Activated CD8-positive, alpha-beta memory T cell treated with anti-CD3 and anti-CD28 coated beads for 36 hours (primary cell): ENCODE measurements at regions not wholly inside any gene's neighbourhood (a gene's known extent, or its start where the extent isn't known, plus 50 kb on each side); places are given as distances from the start of the nearest gene placed in this dataset.

Experiments
- CTCF ChIA-PET: fragments of 350-600 bp; sonication (Branson Sonifier 250); formaldehyde crosslinking; loops from one replicate; lab custom pipeline; 2021; ENCODE audit warnings: antibody characterized with exemption; lab: Charles Lee
- POLR2A ChIA-PET: fragments of 350-600 bp; sonication (Branson Sonifier 250); formaldehyde crosslinking; loops from one replicate; lab custom pipeline; 2021; ENCODE audit warnings: antibody characterized with exemption; lab: Charles Lee

- ChIA-PET CTCF (interaction anchor here (0.6 kb wide), 1 partner anchor 947 kb away, joined by 3 read pairs; no protein-coding TSS in a partner anchor), POLR2A (no interaction called here)
Observed at GRCh38 chr21:35641271-35642016, 418.9 kb downstream of the SETD4 start.

GRCh38 chr21:35637431-35637830 is 422.9 kb downstream of the SETD4 start:
- CTCF ChIA-PET: no interaction called here

GRCh38 chr21:35635994-35636393 is 424.3 kb downstream of the SETD4 start:
- ChIA-PET CTCF (no interaction called here), POLR2A (no interaction called here)

More at GRCh38 chr21:35637431-35637830, 422.9 kb downstream of the SETD4 start:
- POLR2A ChIA-PET: no interaction called here

GRCh38 chr21:35635261-35635660 is 425.1 kb downstream of the SETD4 start:
- ChIA-PET POLR2A (no interaction called here), CTCF (no interaction called here)

- ChIA-PET CTCF (no interaction called here), POLR2A (no interaction called here)
Observed at GRCh38 chr21:35633501-35633900, 426.8 kb downstream of the SETD4 start.

GRCh38 chr21:35632711-35633110 is 427.6 kb downstream of the SETD4 start:
- CTCF ChIA-PET: no interaction called here

GRCh38 chr21:35628316-35628715 is 432.0 kb downstream of the SETD4 start:
- ChIA-PET POLR2A (no interaction called here), CTCF (no interaction called here)

More at GRCh38 chr21:35632711-35633110, 427.6 kb downstream of the SETD4 start:
- POLR2A ChIA-PET: no interaction called here

- CTCF ChIA-PET: no interaction called here
- POLR2A ChIA-PET: no interaction called here
Observed at GRCh38 chr21:35627462-35627861, 432.9 kb downstream of the SETD4 start.

- POLR2A ChIA-PET: no interaction called here
Observed at GRCh38 chr21:35625576-35625975, 434.8 kb downstream of the SETD4 start.

GRCh38 chr21:35624901-35625300 is 435.4 kb downstream of the SETD4 start:
- ChIA-PET CTCF (no interaction called here), POLR2A (no interaction called here)

More at GRCh38 chr21:35625576-35625975, 434.8 kb downstream of the SETD4 start:
- CTCF ChIA-PET: no interaction called here

- ChIA-PET POLR2A (no interaction called here), CTCF (no interaction called here)
Observed at GRCh38 chr21:35622612-35623011, 437.7 kb downstream of the SETD4 start.

GRCh38 chr21:35619184-35619583 is 441.1 kb downstream of the SETD4 start:
- CTCF ChIA-PET: no interaction called here
- POLR2A ChIA-PET: no interaction called here

- CTCF ChIA-PET: no interaction called here
- POLR2A ChIA-PET: no interaction called here
Observed at GRCh38 chr21:35617491-35617890, 442.8 kb downstream of the SETD4 start.

GRCh38 chr21:35616090-35616489 is 444.2 kb downstream of the SETD4 start:
- ChIA-PET CTCF (interaction anchor here (0.8 kb wide), 1 partner anchor 179 kb away, joined by 4 read pairs; no protein-coding TSS in a partner anchor), POLR2A (no interaction called here)

GRCh38 chr21:35615325-35615724 is 445.0 kb downstream of the SETD4 start:
- CTCF ChIA-PET: no interaction called here
- POLR2A ChIA-PET: no interaction called here

GRCh38 chr21:35614396-35614921 is 445.9 kb downstream of the SETD4 start:
- CTCF ChIA-PET: no interaction called here
- POLR2A ChIA-PET: no interaction called here

- ChIA-PET POLR2A (no interaction called here), CTCF (no interaction called here)
Observed at GRCh38 chr21:35611708-35612132, 448.6 kb downstream of the SETD4 start.

- ChIA-PET CTCF (no interaction called here), POLR2A (interaction anchor here (0.6 kb wide), 1 partner anchor 163 kb away, joined by 3 read pairs; no protein-coding TSS in a partner anchor)
Observed at GRCh38 chr21:35609263-35609662, 451.1 kb downstream of the SETD4 start.

GRCh38 chr21:35607406-35607805 is 452.9 kb downstream of the SETD4 start:
- POLR2A ChIA-PET: no interaction called here
- CTCF ChIA-PET: no interaction called here

- ChIA-PET CTCF (no interaction called here), POLR2A (no interaction called here)
Observed at GRCh38 chr21:35606578-35606977, 453.7 kb downstream of the SETD4 start.

- ChIA-PET POLR2A (no interaction called here), CTCF (no interaction called here)
Observed at GRCh38 chr21:35606146-35606545, 454.2 kb downstream of the SETD4 start.
